Keratinocyte (primary cell): ENCODE measurements at regions not wholly inside any gene's neighbourhood (a gene's known extent, or its start where the extent isn't known, plus 50 kb on each side); places are given as distances from the start of the nearest gene placed in this dataset.

Experiments
- DNase-seq: peaks from one replicate; pipeline ENCODE4 v3.0.0-alpha.2; 2011; ENCODE audit warnings: low read depth, missing footprints, low spot score
- FAIRE-seq: peaks from 2 replicates; lab custom pipeline; 2011; peaks lifted over from hg19 to GRCh38; lab: Jason Lieb, UNC
- H2AFZ ChIP-seq: 2 replicates; pipeline ENCODE4 v1.6.0; 2012; ENCODE audit warnings: low read length, control low read depth, inconsistent platforms; ENCODE audit not compliant: control insufficient read depth
- H3K27ac ChIP-seq: 2 replicates; pipeline ENCODE4 v1.5.1; 2011; ENCODE audit warnings: low read length; ENCODE audit not compliant: control insufficient read depth, insufficient read depth
- H3K27me3 ChIP-seq: 3 replicates; pipeline ENCODE4 v1.6.0; 2011; ENCODE audit warnings: low read length; ENCODE audit not compliant: control insufficient read depth, insufficient read depth; ENCODE audit errors: extremely low read depth
- H3K36me3 ChIP-seq, 2 experiments: 2 replicates in 1 of 2; 3 replicates in 1 of 2; pipeline ENCODE4 v1.5.1; 2011; ENCODE audit warnings: low read length in 2 of 2, mild to moderate bottlenecking in 1 of 2; ENCODE audit not compliant: control insufficient read depth in 2 of 2, insufficient read depth in 2 of 2; ENCODE audit errors: extremely low read depth in 1 of 2
- H3K4me1 ChIP-seq: 3 replicates; pipeline ENCODE4 v1.5.1; 2011; ENCODE audit warnings: low read length; ENCODE audit not compliant: control insufficient read depth, insufficient read depth; ENCODE audit errors: extremely low read depth
- H3K4me2 ChIP-seq: 3 replicates; pipeline ENCODE4 v1.6.0; 2011; ENCODE audit warnings: low read depth, low read length; ENCODE audit not compliant: control insufficient read depth, insufficient read depth; ENCODE audit errors: extremely low read depth
- H3K4me3 ChIP-seq, 3 experiments: fragments of 200-600 bp in 1 of 3; sonication (generic) in 1 of 3; 2 replicates in 2 of 3; 3 replicates in 1 of 3; pipeline ENCODE4 v1.5.1; 2011 to 2016; ENCODE audit warnings: low read length in 3 of 3, mild to moderate bottlenecking in 3 of 3, control low read depth in 2 of 3, inconsistent platforms in 1 of 3, low read depth in 1 of 3, mixed read lengths in 1 of 3, mixed run types in 1 of 3, moderate library complexity in 1 of 3; ENCODE audit not compliant: control insufficient read depth in 2 of 3, insufficient read depth in 2 of 3; ENCODE audit errors: extremely low read depth in 1 of 3
- H3K79me2 ChIP-seq: 2 replicates; pipeline ENCODE4 v1.6.0; 2012; ENCODE audit warnings: low read length; ENCODE audit not compliant: control insufficient read depth, insufficient read depth
- H3K9ac ChIP-seq: 3 replicates; pipeline ENCODE4 v1.6.0; 2011; ENCODE audit warnings: low read length; ENCODE audit not compliant: control insufficient read depth, insufficient read depth; ENCODE audit errors: extremely low read depth
- H3K9me1 ChIP-seq: 3 replicates; pipeline ENCODE4 v1.6.0; 2011; ENCODE audit warnings: low read length; ENCODE audit not compliant: control insufficient read depth, insufficient read depth; ENCODE audit errors: extremely low read depth
- H3K9me3 ChIP-seq: 2 replicates; pipeline ENCODE4 v1.5.1; 2012; ENCODE audit warnings: low read depth, low read length; ENCODE audit not compliant: control insufficient read depth
- H4K20me1 ChIP-seq: 3 replicates; pipeline ENCODE4 v1.6.0; 2011; ENCODE audit warnings: low read length; ENCODE audit not compliant: control insufficient read depth, insufficient read depth; ENCODE audit errors: extremely low read depth
- EZH2 ChIP-seq: IDR thresholded peaks from one replicate; pipeline ENCODE4 v1.6.1; 2012; ENCODE audit warnings: inconsistent platforms, mild to moderate bottlenecking, low read length, moderate library complexity
- dilution Hi-C: fragments of 300-500 bp; cut with MboI; formaldehyde crosslinking; loops from one replicate; pipeline ENCODE4 v1.7.0; 2020; ENCODE audit warnings: low sequenced_read_pairs; ENCODE audit not compliant: extremely low pct_ligation_motif_present
- TF ChIP-seq, protein P1 (sequence below), 3 experiments: IDR thresholded peaks in 1 of 3; conservative IDR thresholded peaks in 1 of 3; optimal IDR thresholded peaks in 1 of 3; 2 replicates in 2 of 3; 3 replicates in 1 of 3; pipeline versions ENCODE3 to v1.5.1; 2011; ENCODE audit warnings: low read length in 3 of 3, mild to moderate bottlenecking in 3 of 3, moderate library complexity in 2 of 3, control low read depth in 1 of 3, inconsistent platforms in 1 of 3; ENCODE audit not compliant: insufficient read depth in 2 of 3; ENCODE audit errors: extremely low read depth in 1 of 3

DNA sequence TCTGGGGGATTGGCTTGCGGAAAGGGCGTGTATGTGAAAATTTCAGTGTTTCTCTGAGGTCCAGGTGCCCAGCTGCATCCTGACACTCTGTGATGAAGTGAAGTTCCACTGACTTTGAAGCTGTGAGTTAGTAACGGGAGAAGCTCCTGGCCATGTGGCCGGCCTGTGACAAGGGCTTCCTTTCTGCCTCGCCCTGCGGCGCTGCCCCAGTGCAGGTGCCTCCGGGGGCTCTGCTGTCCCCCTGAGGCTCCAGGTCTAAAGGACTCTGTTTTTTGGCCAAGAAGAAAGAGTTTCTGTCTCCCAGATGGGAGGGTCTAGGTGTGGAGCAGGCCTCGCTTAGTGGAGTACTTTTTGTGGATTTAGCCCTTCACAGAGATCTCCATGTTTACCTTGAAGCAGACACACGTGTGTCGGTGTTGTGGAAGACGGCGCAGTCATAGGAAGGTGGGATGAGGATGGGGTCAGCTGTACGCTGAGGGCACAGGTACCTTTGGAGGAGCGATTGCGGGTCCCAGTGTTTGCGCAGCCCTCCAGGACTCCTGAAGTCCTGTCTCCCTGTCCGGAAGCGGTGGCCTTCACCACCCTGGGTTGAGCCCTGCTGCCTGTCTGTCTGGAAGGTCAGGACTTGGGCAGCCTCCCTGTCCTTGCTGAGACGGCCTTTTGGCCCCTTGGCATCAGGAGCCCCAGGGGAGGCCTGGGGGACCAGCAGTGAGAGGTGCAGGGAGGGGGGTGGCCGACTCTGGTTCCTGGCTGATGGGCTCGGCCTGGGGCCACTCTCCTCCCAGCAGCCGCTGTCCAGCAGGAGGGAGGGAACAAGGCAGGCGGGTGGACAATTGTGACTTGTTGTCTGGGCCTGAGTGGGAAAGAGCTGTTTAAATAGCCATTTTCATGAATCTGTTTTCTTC, 1249.3 kb downstream of the BRD1 start:
- Histone ChIP-seq H4K20me1 (no peaks in the 10 kb centered on the region), H2AFZ (no peak overlapping the region), H3K27ac (no peak overlapping the region), H3K9me1 (no peaks in the 10 kb centered on the region), H3K4me3 (no peak overlapping the region), H3K4me1 (no peaks in the 10 kb centered on the region), H3K79me2 (no peaks in the 10 kb centered on the region), H3K36me3 (no peaks in the 10 kb centered on the region), H3K9me3 (no peaks in the 10 kb centered on the region), H3K27me3 (peaks cover 15% of the 10 kb centered on the region), H3K4me2 (no peak overlapping the region), H3K9ac (no peak overlapping the region)
- DNase-seq (no peak), FAIRE-seq (no peak)
- no peak for TF ChIP-seq EZH2
- TF ChIP-seq, protein P1, sequence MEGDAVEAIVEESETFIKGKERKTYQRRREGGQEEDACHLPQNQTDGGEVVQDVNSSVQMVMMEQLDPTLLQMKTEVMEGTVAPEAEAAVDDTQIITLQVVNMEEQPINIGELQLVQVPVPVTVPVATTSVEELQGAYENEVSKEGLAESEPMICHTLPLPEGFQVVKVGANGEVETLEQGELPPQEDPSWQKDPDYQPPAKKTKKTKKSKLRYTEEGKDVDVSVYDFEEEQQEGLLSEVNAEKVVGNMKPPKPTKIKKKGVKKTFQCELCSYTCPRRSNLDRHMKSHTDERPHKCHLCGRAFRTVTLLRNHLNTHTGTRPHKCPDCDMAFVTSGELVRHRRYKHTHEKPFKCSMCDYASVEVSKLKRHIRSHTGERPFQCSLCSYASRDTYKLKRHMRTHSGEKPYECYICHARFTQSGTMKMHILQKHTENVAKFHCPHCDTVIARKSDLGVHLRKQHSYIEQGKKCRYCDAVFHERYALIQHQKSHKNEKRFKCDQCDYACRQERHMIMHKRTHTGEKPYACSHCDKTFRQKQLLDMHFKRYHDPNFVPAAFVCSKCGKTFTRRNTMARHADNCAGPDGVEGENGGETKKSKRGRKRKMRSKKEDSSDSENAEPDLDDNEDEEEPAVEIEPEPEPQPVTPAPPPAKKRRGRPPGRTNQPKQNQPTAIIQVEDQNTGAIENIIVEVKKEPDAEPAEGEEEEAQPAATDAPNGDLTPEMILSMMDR (optimal IDR thresholded peaks at IDR 0.05 in 1 of 3, IDR thresholded peaks at IDR 0.05 in 1 of 3, conservative IDR thresholded peaks at IDR 0.05 in 1 of 3; ENCODE audit: extremely low read depth in 1 of 3, insufficient read depth in 2 of 3, low read length in 3 of 3): no peak
- dilution Hi-C loops: no loop called here

DNA sequence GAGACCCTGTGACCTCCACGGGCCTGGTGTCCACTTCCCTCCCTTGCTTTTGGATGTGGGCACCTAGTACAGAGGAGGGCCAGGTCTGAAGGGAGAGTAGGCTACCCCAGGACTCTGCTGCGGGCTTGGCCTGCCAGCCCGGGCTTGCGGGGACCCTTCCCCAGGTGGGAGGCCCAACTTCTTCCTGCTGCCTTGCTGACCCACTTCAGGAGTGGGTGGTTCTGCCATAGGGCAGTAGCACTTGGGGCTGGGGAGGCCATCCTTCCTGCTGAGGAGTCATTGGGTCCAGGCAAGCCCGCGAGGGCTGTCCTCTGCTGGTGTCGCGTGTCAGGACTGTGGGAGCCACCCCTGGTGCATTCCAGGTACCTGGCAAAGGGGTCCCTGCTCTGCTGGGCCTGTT, 1250.0 kb downstream of the BRD1 start:
- dilution Hi-C loops: no loop called here
- H3K79me2 ChIP-seq: no peaks in the 10 kb centered on the region

More for the DNA sequence above, 1250.0 kb downstream of the BRD1 start:
- DNase-seq: no peak
- Histone ChIP-seq H3K36me3 (no peaks in the 10 kb centered on the region), H3K4me1 (no peaks in the 10 kb centered on the region), H3K4me2 (no peak overlapping the region), H3K9me1 (no peaks in the 10 kb centered on the region), H3K27me3 (peaks cover 15% of the 10 kb centered on the region), H2AFZ (no peak overlapping the region), H3K9ac (no peak overlapping the region), H4K20me1 (no peaks in the 10 kb centered on the region), H3K9me3 (peaks cover 2% of the 10 kb centered on the region), H3K4me3 (no peak overlapping the region), H3K27ac (no peak overlapping the region)
- no peak for FAIRE-seq
- TF ChIP-seq, protein P1 (optimal IDR thresholded peaks at IDR 0.05 in 1 of 3, IDR thresholded peaks at IDR 0.05 in 1 of 3, conservative IDR thresholded peaks at IDR 0.05 in 1 of 3; ENCODE audit: extremely low read depth in 1 of 3, insufficient read depth in 2 of 3, low read length in 3 of 3): no peak
- no peak for TF ChIP-seq EZH2
